GM21786 (cell line): ENCODE measurements at regions not wholly inside any gene's neighbourhood (a gene's known extent, or its start where the extent isn't known, plus 50 kb on each side); places are given as distances from the start of the nearest gene placed in this dataset.
"Not testable (repeated sequence)": the region's sequence is repeated elsewhere in the genome, so short reads cannot be mapped to it uniquely, and the experiment has no call there.

Experiments used
- ATAC-seq: cut with Tn5 transposase; IDR thresholded peaks from one replicate; pipeline ENCODE4 v1.9.1; 2021; ENCODE audit not compliant: unreplicated experiment

DNA sequence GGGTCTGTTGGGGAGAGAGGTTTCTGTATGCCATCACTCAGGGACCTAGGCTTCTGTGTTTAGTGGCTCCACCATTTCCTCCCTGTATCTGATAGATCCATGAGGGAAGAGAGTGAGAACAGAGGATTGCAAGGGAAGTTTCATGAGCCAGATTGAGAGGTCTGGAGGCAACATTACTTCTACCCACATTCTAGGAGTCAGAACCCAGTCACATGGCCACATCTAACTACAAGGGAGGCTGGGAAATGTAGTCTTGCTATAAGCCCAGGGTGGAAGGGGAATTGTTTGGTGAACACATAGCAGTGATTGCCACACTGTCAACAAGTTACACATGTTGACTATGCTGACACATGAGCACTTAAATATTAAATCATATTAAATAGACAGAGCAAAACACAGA lies 834.8 kb downstream of the C12orf50 start:
- ATAC-seq: not testable (repeated sequence)

DNA sequence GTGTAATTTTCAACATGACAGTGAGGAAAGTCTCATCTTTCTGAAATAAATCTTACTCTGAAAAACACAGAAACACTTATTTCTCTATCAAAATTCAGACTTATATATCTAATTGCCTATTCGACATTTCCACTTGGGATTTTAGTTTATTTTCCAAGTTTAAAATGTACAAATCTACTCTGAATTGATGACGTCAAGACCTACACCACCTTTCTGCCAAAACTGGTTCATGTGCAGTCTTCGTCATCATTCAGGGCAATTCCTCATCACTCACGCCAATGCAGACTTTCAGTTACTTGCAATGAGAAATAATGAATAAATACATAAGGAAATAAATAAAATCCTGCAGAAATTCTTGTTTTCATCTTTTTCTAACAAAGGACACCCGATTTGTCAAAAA lies 843.8 kb downstream of the C12orf50 start:
- ATAC-seq: no peak

DNA sequence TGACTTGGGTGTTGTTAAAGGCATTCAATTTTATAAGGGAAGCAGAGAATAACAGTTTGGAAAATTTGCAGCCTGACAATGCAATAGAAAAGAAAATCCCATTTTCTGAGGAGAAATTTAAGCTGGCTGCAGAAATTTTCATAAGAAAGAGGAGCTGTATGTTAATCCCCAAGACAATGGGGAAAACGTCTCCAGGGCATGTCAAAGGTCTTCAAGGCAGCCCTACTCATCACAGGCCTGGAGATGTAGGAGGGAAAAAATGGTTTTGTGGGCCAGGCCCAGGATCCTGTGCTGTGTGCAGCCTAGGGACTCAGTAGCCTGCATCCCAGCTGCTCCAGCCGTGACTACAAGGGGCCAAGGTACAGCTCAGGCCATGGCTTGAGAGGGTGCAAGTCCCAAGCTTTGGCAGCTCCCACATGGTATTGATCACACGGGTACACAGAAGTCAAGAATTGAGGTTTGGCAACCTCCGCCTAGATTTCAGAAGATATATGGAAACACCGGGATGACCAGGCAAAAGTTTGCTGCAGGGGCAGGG lies 846.4 kb downstream of the C12orf50 start:
- no peak for ATAC-seq

- no peak for ATAC-seq
These were observed 857.8 kb downstream of the C12orf50 start for GRCh38 chr12:87171356-87171755.

DNA sequence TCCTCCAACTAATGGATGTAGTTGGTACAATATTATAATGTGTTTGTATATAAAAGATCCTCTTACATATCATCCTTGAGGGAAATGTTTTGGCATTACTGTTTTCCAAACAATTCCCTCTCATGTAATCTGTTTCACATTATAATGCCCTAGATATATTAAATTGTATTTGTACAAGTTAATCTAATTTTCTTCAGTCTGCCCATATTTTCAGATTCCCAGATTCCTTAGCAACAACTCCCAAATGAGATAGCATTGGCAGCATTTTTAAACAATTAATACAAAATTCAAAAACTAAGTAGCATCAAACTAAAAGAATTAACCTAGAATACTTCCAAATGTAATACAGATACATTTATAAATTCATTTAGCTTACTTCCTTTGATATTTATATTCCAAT lies 860.2 kb downstream of the C12orf50 start:
- ATAC-seq: no peak

DNA sequence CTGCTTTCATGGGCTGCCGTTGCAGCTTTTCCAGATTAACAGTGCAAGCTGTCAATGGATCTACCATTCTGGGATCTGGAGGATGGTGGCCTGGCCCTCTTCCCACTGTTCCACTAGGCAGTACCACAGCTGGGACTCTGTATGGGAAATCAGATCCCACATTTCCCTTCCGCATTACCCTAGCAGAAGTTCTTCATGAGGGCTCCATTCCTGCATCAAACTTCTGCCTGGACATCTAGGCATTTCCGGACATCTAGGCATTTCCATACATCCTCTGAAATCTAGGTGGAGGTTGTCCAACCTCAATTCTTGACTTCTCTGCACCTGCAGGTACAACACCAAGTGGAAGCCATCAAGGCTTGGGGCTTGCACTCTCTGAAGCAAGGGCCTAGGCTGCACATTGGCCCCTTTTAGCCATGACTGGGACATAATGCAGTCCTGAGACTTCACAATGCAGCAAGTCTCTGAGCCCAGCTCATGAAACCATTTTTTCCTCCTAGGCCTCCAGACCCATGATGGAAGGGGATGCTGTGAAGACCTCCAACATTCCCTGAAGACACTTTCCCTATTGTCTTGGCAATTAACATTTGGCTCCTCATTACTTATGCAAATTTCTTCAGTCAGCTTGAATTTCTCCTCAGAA lies 863.3 kb downstream of the C12orf50 start:
- no peak for ATAC-seq

GRCh38 chr12:87163122-87163521 lies 866.1 kb downstream of the C12orf50 start:
- no peak for ATAC-seq

DNA sequence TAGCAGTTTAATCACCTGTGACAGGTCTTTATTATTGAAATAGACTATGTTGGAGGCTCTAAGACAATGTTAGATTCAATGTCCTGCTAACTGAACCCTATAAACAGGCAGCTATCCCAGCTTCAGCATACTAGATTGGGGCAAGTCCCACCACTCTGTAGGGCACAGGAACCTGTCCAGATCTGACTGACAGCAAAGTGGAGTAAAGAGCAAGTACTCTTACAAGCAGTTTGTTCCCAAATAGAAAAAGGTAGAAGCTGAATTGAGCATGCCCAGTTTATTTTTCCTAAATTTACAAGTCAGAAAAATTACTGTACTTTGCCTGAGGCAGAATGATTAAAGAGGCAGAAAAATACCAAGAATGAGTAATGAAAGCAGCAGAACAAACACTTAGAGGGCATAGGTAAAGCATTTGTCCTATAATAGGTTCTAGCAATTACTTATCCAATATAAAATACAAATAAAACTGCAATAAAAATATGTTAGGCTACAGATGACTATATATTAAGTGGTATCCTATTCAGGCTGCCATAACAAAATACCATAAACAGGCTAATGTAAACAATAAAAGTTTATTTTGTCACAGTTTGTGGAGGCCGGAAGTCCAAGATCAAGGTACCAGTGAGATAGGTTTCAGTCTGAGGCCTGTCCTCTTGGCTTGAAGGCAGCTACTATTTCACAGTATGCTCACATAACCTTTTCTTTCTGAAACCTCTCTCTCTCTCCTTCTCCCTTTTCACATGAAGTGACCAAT lies 868.2 kb downstream of the C12orf50 start:
- ATAC-seq: no peak

GRCh38 chr12:87157791-87158190 lies 871.4 kb downstream of the C12orf50 start:
- ATAC-seq: no peak

GRCh38 chr12:87155621-87156020 lies 873.6 kb downstream of the C12orf50 start:
- no peak for ATAC-seq

GRCh38 chr12:87152841-87153528 lies 876.2 kb downstream of the C12orf50 start:
- no peak for ATAC-seq

- ATAC-seq: no peak
These were observed 877.1 kb downstream of the C12orf50 start for GRCh38 chr12:87152075-87152474.

- ATAC-seq: peak; percentile 83
These were observed 878.1 kb downstream of the C12orf50 start for GRCh38 chr12:87150969-87151662.

DNA sequence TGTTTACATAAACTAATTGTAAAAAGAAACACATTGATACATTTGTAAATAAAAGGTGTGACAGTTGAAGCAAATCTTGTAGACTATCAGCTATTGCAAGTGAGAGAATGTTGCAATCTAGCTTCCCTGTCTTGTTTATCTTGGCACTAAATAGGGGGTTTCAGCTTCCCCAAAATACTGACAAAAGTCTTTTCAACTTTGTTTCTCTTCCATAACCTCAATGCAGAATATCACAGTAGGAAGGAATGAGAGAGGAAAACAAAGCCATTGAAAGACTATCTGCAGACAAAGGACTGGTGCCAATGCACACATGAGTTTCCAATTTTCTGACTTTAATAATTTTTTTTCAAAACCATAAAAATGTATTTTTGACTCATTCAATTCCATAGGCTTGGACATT lies 886.2 kb upstream of the MGAT4C start:
- no peak for ATAC-seq

- no peak for ATAC-seq
These were observed 884.9 kb upstream of the MGAT4C start for GRCh38 chr12:87141091-87141490.

- no peak for ATAC-seq
These were observed 884.1 kb upstream of the MGAT4C start for GRCh38 chr12:87140262-87140661.

GRCh38 chr12:87137220-87137619 lies 881.0 kb upstream of the MGAT4C start:
- ATAC-seq: no peak

GRCh38 chr12:87136330-87136976 lies 880.3 kb upstream of the MGAT4C start:
- no peak for ATAC-seq

GRCh38 chr12:87127272-87127671 lies 871.1 kb upstream of the MGAT4C start:
- ATAC-seq: no peak

DNA sequence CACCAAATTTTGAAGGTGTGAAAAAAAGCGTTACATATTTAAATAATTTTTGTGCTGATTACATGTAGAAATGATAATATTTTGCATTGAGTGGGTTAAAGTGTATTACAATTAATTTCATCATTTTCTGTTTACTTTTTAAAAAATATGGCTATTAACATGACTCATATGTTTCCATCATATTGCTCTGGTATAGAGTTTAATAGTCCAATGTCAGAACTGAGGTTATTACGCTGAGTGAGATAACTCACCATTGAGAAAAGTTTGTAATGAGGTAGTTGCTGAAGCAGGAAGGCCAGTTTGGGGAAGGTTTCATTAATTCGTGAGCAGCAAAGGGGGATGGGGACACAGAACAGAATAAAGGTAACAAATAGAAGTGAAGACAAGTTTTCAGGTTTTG lies 865.7 kb upstream of the MGAT4C start:
- ATAC-seq: no peak

GRCh38 chr12:87120440-87120839 lies 864.2 kb upstream of the MGAT4C start:
- ATAC-seq: no peak
